Neural progenitor cell (in vitro differentiated cells): ENCODE measurements at regions not wholly inside any gene's neighbourhood (a gene's known extent, or its start where the extent isn't known, plus 50 kb on each side); places are given as distances from the start of the nearest gene placed in this dataset.

Experiments
- DNase-seq: peaks from one replicate; pipeline ENCODE4 v3.0.0-alpha.2; 2016; ENCODE audit warnings: low spot score
- H2AFZ ChIP-seq: fragments of 200-600 bp; sonication (generic); replicated peaks from 2 replicates; pipeline ENCODE4 v1.6.1; 2016; ENCODE audit warnings: antibody characterized with exemption
- H3F3A ChIP-seq: fragments of 200-600 bp; sonication (generic); 2 replicates; pipeline ENCODE4 v1.6.1; 2016; ENCODE audit warnings: antibody characterized with exemption, low read depth
- H3K27ac ChIP-seq: fragments of 200-600 bp; sonication (generic); 2 replicates; pipeline ENCODE4 v1.5.1; 2016; ENCODE audit warnings: mild to moderate bottlenecking
- H3K27me3 ChIP-seq: fragments of 200-600 bp; sonication (generic); 2 replicates; pipeline ENCODE4 v1.6.1; 2016; ENCODE audit warnings: mild to moderate bottlenecking, moderate library complexity
- H3K36me3 ChIP-seq: fragments of 200-600 bp; sonication (generic); 2 replicates; pipeline ENCODE4 v1.5.1; 2016
- H3K4me1 ChIP-seq: fragments of 200-600 bp; sonication (generic); 2 replicates; pipeline ENCODE4 v1.6.1; 2016; ENCODE audit warnings: mixed run types
- H3K4me2 ChIP-seq: fragments of 200-600 bp; sonication (generic); 2 replicates; pipeline ENCODE4 v1.6.1; 2016
- H3K4me3 ChIP-seq: fragments of 200-600 bp; sonication (generic); 2 replicates; pipeline ENCODE4 v1.5.1; 2016
- H3K79me2 ChIP-seq: fragments of 200-600 bp; sonication (generic); 2 replicates; pipeline ENCODE4 v1.6.1; 2016; ENCODE audit warnings: low read depth
- H3K9ac ChIP-seq: fragments of 200-600 bp; sonication (generic); 2 replicates; pipeline ENCODE4 v1.6.1; 2016
- H3K9me3 ChIP-seq: fragments of 200-600 bp; sonication (generic); 2 replicates; pipeline ENCODE4 v1.5.1; 2016; ENCODE audit warnings: low read depth
- H4K20me1 ChIP-seq: fragments of 200-600 bp; sonication (generic); 2 replicates; pipeline ENCODE4 v1.6.1; 2016; ENCODE audit warnings: low read depth
- H3K27ac Mint-ChIP-seq: 3 replicates; pipeline ENCODE4 v1.8.0; 2021; ENCODE audit warnings: mixed read lengths
- H3K27me3 Mint-ChIP-seq: 2 replicates; pipeline ENCODE4 v1.8.0; 2022; ENCODE audit warnings: low read depth, mild to moderate bottlenecking, inconsistent platforms, moderate library complexity, mixed read lengths; ENCODE audit not compliant: insufficient read depth
- H3K36me3 Mint-ChIP-seq: 3 replicates; pipeline ENCODE4 v1.8.0; 2021; ENCODE audit warnings: mixed read lengths
- H3K4me1 Mint-ChIP-seq: 3 replicates; pipeline ENCODE4 v1.8.0; 2021; ENCODE audit warnings: mixed read lengths
- H3K4me3 Mint-ChIP-seq: 3 replicates; pipeline ENCODE4 v1.8.0; 2021; ENCODE audit warnings: mild to moderate bottlenecking, moderate library complexity, mixed read lengths
- H3K9me3 Mint-ChIP-seq: 3 replicates; pipeline ENCODE4 v1.8.0; 2020; ENCODE audit warnings: mixed read lengths
- EZH2 ChIP-seq: fragments of 200-600 bp; sonication (generic); IDR thresholded peaks from 2 replicates; pipeline ENCODE4 v1.6.1; 2017; ENCODE audit warnings: antibody characterized with exemption, mild to moderate bottlenecking, moderate library complexity
- EZH2phosphoT487 ChIP-seq: fragments of 200-600 bp; sonication (generic); IDR thresholded peaks from 2 replicates; pipeline ENCODE4 v1.6.1; 2017; ENCODE audit warnings: antibody characterized with exemption
- TF ChIP-seq, protein P1 (sequence below): fragments of 200-600 bp; sonication (generic); IDR thresholded peaks from 2 replicates; pipeline ENCODE4 v1.5.1; 2017; ENCODE audit warnings: antibody characterized with exemption, mild to moderate bottlenecking

DNA sequence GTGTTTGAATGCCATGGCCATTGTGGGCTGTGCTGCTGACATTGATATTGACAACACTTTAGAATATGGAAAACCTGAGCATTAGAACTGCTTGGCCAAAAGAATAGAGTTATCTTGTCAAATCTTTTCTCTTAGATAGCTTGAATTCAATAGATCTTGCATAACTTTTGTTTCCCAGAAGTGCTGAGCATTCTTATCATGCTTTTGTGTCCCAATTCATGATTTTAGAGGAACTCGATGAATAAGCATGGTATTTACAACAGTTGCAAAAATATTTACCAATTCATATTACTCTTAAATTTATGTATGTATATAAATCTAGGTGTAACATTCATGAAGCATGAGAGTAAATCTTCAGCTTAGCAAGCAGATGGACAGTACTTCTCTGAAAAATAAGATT, 508.0 kb downstream of the BCL11A start:
- no peak overlapping the region for H3K27ac ChIP-seq
- H3K36me3 ChIP-seq: no peaks in the 10 kb centered on the region
- no peak overlapping the region for H3K4me2 ChIP-seq
- peaks cover 1% of the 10 kb centered on the region for H3K9me3 Mint-ChIP-seq
- no peaks in the 10 kb centered on the region for H3K4me1 Mint-ChIP-seq
- no peak for DNase-seq
- H3F3A ChIP-seq: no peaks in the 10 kb centered on the region
- H3K27ac Mint-ChIP-seq: no peak overlapping the region
- H3K4me3 ChIP-seq: no peak overlapping the region
- H3K27me3 ChIP-seq: no peaks in the 10 kb centered on the region
- H3K9me3 ChIP-seq: no peaks in the 10 kb centered on the region
- H3K9ac ChIP-seq: no peak overlapping the region
- H2AFZ ChIP-seq: no peak overlapping the region
- no peak overlapping the region for H3K4me3 Mint-ChIP-seq
- no peaks in the 10 kb centered on the region for H3K4me1 ChIP-seq
- H3K36me3 Mint-ChIP-seq: no peaks in the 10 kb centered on the region
- TF ChIP-seq EZH2phosphoT487 (no peak), EZH2 (no peak)
- TF ChIP-seq, protein P1, sequence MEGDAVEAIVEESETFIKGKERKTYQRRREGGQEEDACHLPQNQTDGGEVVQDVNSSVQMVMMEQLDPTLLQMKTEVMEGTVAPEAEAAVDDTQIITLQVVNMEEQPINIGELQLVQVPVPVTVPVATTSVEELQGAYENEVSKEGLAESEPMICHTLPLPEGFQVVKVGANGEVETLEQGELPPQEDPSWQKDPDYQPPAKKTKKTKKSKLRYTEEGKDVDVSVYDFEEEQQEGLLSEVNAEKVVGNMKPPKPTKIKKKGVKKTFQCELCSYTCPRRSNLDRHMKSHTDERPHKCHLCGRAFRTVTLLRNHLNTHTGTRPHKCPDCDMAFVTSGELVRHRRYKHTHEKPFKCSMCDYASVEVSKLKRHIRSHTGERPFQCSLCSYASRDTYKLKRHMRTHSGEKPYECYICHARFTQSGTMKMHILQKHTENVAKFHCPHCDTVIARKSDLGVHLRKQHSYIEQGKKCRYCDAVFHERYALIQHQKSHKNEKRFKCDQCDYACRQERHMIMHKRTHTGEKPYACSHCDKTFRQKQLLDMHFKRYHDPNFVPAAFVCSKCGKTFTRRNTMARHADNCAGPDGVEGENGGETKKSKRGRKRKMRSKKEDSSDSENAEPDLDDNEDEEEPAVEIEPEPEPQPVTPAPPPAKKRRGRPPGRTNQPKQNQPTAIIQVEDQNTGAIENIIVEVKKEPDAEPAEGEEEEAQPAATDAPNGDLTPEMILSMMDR: no peak
- no peaks in the 10 kb centered on the region for H3K79me2 ChIP-seq
- H4K20me1 ChIP-seq: no peaks in the 10 kb centered on the region
- no peaks in the 10 kb centered on the region for H3K27me3 Mint-ChIP-seq

DNA sequence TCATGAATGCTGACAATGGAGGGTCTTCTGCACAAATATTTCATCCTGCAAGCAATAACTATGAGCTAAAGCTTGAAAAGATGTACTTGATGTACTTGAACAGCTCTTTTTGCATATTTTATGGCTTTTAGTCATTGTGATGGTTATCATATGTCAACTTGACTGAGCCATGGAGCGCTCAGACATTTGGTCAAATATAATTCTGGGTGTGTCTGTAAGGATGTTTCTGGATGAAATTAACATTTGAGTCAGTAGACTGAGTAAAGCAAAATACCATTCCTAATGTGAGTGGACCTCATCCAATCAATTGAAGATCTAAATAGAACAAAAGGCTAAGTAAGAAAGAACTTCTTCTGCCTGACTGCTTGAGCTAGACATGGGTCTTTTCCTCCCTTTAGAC, 509.0 kb downstream of the BCL11A start:
- DNase-seq: no peak
- H3F3A ChIP-seq: no peaks in the 10 kb centered on the region
- no peaks in the 10 kb centered on the region for H3K27me3 ChIP-seq
- H4K20me1 ChIP-seq: no peaks in the 10 kb centered on the region
- TF ChIP-seq, protein P1: no peak
- TF ChIP-seq EZH2phosphoT487 (no peak), EZH2 (no peak)
- H3K27ac ChIP-seq: no peak overlapping the region
- H3K9me3 Mint-ChIP-seq: no peaks in the 10 kb centered on the region
- no peaks in the 10 kb centered on the region for H3K79me2 ChIP-seq
- H3K4me3 ChIP-seq: no peak overlapping the region
- H3K36me3 Mint-ChIP-seq: no peaks in the 10 kb centered on the region
- H3K27ac Mint-ChIP-seq: no peak overlapping the region
- peaks cover 2% of the 10 kb centered on the region for H3K27me3 Mint-ChIP-seq
- no peak overlapping the region for H3K9ac ChIP-seq
- H3K4me2 ChIP-seq: no peak overlapping the region
- H3K9me3 ChIP-seq: no peaks in the 10 kb centered on the region
- H3K36me3 ChIP-seq: no peaks in the 10 kb centered on the region
- H2AFZ ChIP-seq: no peak overlapping the region
- H3K4me1 ChIP-seq: no peaks in the 10 kb centered on the region
- H3K4me1 Mint-ChIP-seq: no peaks in the 10 kb centered on the region
- no peak overlapping the region for H3K4me3 Mint-ChIP-seq

DNA sequence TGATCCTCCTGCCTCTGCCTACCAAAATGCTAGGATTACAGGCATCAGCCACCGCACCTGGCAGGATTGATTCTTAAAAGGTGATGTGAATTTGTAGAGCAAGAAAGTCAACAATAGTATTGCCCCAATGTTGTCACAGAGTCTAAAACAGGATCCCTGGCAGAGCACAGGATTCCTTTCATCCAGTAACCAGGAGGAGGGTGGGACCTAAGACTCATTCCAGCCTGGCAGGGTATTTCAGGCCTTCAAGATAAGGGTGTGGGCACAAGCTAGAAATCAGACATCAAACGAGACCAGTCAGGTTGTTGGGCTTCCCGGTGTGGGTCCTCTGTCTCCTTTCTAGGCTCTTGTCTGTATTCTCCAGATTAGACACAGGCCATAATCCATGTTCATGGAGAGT, 511.4 kb downstream of the BCL11A start:
- H4K20me1 ChIP-seq: no peaks in the 10 kb centered on the region
- TF ChIP-seq EZH2 (no peak), EZH2phosphoT487 (no peak)
- TF ChIP-seq, protein P1: no peak
- Mint-ChIP-seq H3K4me1 (no peaks in the 10 kb centered on the region), H3K27me3 (peaks cover 2% of the 10 kb centered on the region), H3K9me3 (no peaks in the 10 kb centered on the region), H3K36me3 (no peaks in the 10 kb centered on the region), H3K4me3 (no peak overlapping the region), H3K27ac (no peak overlapping the region)
- H2AFZ ChIP-seq: no peak overlapping the region
- no peaks in the 10 kb centered on the region for H3K36me3 ChIP-seq
- no peaks in the 10 kb centered on the region for H3F3A ChIP-seq
- no peak overlapping the region for H3K27ac ChIP-seq
- no peaks in the 10 kb centered on the region for H3K27me3 ChIP-seq
- H3K4me1 ChIP-seq: no peaks in the 10 kb centered on the region
- no peak overlapping the region for H3K4me2 ChIP-seq
- no peaks in the 10 kb centered on the region for H3K9me3 ChIP-seq
- no peaks in the 10 kb centered on the region for H3K79me2 ChIP-seq
- H3K9ac ChIP-seq: no peak overlapping the region
- no peak for DNase-seq
- no peak overlapping the region for H3K4me3 ChIP-seq

DNA sequence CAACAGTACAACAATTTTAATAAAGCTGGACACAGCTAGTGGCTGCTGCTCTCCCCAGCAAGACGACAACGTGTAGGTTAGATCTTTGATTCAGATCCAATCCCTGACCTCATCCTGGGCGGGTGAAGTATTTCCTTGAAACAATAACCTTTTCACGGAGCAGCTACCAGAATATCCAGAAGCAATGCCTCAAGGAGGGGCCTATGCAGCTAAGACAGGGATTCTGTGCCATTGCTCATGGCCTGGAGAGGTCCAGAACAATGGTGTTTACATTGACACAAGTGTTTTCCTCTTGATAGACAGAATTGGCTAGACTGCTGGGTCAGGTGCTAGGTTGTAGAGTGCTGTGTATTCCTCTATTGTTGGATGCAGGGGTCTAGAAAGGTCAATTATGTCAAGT, 520.1 kb downstream of the BCL11A start:
- Mint-ChIP-seq H3K9me3 (peaks cover 26% of the 10 kb centered on the region), H3K4me1 (no peaks in the 10 kb centered on the region), H3K27me3 (no peaks in the 10 kb centered on the region), H3K36me3 (no peaks in the 10 kb centered on the region), H3K4me3 (no peak overlapping the region), H3K27ac (no peak overlapping the region)
- H3K27ac ChIP-seq: no peak overlapping the region
- TF ChIP-seq, protein P1: no peak
- TF ChIP-seq EZH2phosphoT487: no peak
- TF ChIP-seq EZH2: no peak
- no peaks in the 10 kb centered on the region for H3K36me3 ChIP-seq
- H3F3A ChIP-seq: no peaks in the 10 kb centered on the region
- H3K4me1 ChIP-seq: no peaks in the 10 kb centered on the region
- H4K20me1 ChIP-seq: no peaks in the 10 kb centered on the region
- no peak overlapping the region for H3K9ac ChIP-seq
- H3K4me3 ChIP-seq: no peak overlapping the region
- no peaks in the 10 kb centered on the region for H3K27me3 ChIP-seq
- no peaks in the 10 kb centered on the region for H3K9me3 ChIP-seq
- no peak overlapping the region for H3K4me2 ChIP-seq
- H2AFZ ChIP-seq: no peak overlapping the region
- no peak for DNase-seq
- no peaks in the 10 kb centered on the region for H3K79me2 ChIP-seq
